HG03066 (cell line): ENCODE measurements at regions not wholly inside any gene's neighbourhood (a gene's known extent, or its start where the extent isn't known, plus 50 kb on each side); places are given as distances from the start of the nearest gene placed in this dataset.

Experiments
- ATAC-seq: cut with Tn5 transposase; IDR thresholded peaks from one replicate; pipeline ENCODE4 v1.9.1; 2021; ENCODE audit warnings: low read depth; ENCODE audit not compliant: unreplicated experiment

DNA sequence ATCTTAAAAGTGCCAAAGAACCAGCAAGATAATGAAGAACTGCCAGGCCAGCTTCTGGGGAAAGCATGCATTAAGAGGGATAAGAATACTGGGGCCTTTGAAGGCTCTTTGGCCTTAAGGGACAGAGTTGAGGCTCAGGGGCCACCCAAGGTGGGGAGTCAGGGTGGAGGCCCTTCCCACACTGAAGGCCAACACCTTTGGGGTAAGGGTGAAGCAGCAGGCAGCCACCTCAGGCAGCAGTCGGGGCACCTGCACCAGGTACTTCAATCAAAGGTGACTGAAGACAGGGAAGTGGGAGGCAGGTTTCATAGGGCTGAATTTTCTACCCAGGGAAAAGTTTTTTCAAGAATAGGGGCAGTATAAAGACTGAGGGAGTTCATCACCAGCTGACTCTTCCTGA lies 87.7 kb upstream of the KLF13 start:
- ATAC-seq: no peak

DNA sequence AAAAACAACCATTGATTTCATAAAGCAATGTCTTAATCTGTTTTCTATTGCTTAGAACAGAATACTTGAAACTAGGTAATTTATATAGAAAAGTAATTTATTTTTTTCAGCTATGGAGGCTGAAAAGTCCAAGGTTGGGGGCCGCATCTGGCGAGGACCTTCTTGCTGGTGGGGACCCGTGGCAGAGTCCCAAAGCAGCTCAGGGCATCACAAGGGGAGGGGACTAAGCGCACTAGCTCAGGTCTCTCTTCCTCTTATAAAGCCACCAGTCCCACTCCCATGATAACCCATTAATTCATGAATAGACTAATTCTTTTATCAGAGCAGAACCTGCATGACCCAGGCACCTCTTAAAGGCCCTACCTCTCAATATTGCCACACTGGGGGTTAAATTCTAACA lies 87.2 kb upstream of the KLF13 start:
- ATAC-seq: no peak

DNA sequence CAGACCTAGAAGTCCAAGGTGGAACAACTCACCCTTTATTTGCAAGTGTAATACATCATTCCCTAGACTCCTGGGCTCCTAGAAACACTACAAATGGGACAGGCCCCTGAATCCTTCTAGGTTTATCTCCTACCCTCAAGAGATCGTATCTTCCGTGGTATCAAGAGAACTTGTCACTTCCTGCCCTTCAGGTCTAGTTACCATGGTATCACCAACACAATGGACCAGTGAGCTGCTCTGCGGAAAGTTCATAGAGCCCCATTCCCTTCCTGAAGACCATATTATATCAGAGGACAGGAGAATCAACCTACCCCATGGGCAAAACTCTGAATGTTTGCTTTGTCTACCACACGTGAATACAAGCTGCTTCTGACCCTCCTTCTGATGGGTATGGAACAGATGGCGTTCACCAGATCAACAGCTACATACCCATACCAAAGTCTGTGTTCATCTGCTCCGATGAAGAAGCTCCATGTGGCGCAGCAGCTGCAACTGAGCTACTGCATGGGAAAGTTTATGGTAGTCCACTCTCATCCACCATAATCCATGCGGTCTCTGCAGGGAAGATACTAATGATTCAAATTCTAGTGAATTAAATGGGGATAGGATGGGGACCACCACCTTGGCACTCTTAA lies 84.6 kb upstream of the KLF13 start:
- no peak for ATAC-seq

DNA sequence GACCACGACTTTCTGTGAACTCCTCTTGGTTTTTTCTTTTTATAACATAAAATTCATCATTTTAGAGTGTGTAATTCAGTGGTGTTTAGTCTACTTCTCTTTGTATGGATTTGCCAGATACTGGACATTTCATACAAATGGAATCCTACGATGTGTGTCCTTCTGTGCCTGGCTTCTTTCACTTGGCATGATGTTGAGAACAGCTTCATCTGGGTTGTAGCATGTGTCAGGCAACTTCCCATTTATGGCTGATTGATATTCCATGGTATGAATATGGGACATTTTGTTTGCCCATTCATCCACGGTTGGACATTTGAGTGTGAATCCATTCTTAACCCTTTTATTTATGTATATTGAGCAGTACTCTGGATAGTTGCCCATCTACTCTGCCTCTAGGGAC lies 82.7 kb upstream of the KLF13 start:
- ATAC-seq: no peak

DNA sequence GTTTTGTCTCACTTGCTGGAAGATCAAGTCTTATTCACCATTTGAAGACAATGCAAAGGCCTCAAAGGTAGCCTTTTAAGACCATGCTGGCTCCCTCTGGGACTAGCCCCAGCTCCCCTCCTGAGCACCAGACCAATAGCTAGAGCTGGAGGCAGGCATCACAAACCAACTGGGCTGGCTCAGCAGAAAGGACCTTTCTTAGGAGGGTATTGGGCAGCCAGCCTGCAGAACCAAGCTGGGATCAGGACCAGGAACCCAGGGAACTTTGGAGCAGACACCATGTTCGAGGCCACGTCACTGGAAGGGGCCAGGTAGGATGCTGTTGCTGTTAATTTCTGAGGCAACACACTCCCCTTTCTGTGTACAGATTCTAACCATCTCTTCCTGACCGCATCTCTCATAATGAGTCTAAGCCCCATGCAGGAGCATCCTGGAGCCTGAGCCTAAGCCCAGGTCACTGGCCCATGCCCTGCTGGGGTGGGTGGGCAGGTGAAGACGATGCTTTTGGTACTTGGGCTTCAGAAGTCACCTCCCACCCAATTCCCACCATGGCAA lies 81.4 kb upstream of the KLF13 start:
- ATAC-seq: no peak

DNA sequence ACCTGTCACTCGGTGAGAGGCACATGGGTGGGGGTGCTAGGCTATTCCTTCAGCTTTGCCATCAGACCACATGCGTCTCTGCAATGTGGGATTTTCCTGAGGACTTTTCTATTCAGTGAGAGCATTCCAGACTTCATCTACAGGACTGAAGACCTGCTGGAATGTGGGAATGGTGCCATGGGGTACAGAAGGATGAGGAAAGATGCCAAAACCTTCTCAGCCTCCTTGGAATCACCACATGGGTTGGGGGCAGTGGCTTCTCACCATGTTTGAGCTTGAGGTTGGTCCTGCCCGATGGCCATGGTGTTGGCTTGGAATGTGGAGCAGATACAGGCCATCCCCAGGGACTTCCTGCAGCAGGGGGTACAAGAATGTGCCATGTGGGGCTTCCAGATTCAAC lies 80.9 kb upstream of the KLF13 start:
- ATAC-seq: no peak

DNA sequence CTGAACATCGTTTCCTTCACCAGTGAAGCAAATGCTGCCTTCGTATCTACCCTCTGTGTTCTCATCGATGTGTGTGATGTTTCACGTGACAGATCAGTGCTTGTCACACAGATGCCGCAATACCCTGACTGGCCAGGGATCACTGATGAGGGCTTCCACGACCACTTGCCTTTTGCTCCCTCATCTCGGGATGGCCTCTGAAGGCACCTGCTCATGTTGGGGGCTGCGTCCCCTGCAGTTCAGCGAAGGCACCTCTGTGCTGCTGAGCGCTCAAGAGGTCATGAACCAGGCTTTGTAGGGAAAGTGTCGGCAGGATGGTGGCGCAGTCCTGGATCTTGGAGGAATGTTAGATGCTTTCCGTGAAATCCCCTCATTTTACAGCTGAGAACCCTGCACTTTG lies 79.2 kb upstream of the KLF13 start:
- no peak for ATAC-seq

DNA sequence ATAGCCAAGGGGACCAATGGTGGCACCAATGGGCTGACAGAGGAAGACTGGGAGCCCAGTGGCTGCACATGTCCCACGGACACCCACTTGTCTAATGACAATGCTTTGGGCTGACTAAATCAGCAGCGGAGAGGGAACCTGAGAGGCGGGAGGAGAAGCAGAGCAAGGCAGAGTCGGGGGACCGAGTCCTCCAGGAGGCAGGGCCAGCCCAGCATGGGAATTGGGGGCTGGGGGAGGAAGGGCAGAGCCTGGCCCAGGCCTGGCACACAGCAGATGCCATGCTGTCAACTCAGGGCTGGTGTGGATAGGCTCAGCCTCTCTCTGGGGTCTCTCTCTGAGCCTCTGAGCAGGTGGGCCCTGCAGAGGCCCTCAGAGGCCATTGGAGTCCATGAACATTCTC lies 78.4 kb upstream of the KLF13 start:
- ATAC-seq: no peak

DNA sequence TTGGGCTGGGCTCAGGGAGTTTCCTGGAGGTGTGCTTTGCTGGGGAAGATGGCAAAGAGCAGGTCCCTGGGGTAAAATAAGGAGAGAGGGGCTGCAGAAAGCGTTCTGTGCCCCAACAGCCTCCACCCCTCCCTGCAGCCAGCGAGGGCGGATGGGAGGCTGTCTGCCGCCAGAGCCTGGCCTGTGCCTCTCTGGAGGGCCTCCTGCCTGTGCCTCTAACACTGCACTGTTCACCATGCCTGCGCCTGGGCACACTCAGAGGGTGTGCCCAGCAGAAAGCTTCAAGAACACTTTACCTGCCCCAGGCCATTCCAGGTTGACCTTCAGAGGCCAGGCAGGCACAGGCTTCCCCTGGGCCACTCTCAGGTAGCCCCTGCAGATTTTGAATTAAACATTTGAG lies 77.7 kb upstream of the KLF13 start:
- no peak for ATAC-seq

DNA sequence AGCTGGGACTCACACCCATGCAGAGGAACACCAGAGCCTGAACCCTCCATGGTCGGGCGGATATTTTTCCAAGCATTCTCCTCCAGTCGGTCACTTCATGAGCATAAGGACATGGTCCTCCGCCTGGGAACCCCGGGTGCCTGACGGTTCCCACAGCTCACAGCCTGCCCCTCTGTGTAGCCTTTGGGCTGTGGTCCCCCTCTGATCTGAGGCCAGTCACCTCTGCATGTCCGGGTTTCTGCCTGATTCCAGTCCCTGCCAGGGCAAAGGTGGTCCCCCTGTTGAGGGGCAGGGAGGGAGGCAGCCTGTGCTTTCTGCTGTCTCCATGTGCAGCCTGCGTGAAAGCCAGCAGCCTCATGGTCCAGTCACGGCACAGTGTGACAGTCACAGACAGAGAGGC lies 76.6 kb upstream of the KLF13 start:
- no peak for ATAC-seq

DNA sequence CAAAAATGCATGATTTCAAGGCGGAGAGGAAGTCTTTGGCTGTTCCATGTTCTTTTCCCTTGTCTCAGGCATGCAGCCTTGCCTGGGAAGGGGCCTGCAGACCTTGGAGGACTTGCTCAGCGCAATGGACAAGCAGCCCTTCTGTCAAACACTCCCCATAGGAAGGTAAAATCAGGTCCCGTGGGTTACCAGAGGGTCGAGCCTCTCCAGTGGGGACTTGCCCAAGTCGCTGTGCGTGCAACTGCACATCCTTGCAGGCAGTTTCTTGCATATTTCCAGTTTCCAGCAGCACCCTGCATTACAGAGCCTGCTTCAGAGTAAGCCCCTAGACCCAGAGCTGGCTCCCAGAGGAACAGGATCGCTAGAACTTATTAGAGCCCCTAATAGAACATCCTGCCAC lies 75.5 kb upstream of the KLF13 start:
- ATAC-seq: no peak

DNA sequence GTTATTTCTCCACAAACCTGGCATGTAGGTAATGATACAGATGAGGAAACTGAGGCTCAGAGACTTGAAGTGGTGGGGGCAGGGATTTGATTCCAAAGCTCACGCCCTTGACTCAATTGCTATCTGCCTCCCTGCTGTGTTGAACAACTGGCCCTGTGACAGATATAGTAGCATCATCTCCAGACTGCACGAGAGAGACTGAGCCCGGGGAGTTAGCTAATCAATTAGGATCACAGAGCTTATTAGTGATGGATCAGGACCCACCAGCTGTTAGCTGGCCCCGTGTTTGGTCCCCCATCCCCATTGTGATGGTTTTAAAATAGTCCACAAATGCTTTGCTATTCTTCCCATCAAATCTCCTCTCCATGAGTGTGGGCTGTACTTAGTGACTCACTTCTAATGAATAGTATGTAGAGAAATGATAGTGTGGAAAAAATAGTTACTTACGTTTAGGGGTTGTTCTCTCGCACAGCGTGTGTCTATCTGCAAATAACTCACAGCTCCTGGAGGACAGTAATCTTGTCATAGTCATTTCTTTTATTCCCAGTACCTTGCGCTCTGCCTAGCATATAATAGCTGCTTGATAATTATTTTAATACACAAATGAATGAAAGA lies 74.4 kb upstream of the KLF13 start:
- no peak for ATAC-seq

DNA sequence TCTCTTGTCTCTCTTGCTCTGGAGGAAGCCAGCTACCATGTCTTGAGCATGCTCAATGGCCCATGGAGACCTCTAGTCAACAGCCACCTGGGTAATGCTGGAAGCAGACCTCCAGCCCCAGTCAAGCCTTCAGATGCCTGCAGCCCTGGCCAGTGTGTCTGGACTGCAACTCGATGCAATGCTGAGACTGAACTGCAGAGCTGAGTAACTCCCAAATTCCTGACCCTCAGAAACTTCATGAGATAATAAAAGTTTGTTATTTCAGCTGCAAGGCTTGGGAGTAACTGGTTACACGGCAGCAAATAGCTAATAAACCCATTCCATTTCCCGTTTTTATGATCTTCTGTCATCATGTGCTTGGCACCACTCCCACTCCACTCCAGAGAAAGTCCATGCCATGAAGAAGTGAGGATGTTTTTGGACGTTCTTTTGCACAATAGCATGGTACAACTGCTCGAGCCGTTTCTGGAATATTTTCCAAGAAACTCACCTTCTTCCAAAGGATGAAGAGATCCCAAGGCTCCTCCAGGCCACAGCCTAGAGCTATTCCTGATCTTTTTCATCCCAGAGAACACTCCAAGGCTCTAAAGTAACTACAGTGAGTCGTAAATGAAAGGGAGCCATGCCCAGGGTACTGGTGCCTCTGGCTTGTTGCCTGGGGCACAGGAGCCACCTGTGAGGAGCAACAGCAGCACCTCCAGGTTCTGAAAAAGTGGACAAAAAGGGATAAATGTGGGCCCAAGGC lies 72.0 kb upstream of the KLF13 start:
- no peak for ATAC-seq

DNA sequence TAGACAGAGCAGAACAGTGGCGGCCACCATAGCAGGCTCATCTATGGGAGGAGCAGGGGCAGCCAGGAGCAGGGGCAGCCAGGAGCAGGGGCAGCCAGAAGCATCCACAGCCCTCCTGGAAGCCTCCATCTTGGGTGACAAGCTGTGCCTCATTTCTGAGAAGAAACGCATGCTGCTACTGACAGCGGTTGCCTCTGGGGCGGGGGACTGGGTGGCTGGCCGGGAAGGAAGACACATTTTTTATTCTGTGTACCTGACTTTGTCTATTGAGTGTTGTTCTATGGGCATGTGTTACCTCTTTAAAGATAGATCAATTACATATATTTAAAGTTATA lies 71.5 kb upstream of the KLF13 start:
- no peak for ATAC-seq

DNA sequence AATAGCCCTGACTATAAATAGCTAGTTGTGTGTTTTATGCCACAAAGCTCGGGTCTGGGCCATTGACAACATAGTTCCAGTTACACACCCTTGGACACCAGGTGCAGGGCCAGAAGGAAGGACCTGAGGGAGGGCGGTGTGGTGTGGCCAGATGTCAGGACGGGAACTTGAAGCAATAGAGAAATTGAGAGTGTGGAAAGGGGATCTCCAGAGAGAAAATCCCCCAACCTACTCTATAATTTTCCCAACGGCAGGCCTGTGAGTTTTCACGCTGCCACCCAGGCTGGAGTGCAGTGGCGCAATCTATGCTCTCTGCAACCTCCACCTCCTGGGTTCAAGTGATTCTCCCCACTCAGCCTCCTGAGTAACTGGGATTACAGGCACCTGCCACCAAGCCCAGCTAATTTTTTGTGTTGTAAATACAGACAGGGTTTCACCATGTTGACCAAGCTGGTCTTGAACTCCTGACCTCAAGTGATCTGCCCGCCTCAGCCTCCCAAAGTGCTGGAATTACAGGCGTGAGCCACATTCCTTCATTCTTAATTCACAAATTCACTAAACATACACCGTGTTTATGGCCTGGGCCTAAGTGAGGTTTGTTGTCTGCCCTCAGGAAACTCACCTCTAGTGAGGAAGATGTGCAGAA lies 70.8 kb upstream of the KLF13 start:
- peak; percentile 57 for ATAC-seq

DNA sequence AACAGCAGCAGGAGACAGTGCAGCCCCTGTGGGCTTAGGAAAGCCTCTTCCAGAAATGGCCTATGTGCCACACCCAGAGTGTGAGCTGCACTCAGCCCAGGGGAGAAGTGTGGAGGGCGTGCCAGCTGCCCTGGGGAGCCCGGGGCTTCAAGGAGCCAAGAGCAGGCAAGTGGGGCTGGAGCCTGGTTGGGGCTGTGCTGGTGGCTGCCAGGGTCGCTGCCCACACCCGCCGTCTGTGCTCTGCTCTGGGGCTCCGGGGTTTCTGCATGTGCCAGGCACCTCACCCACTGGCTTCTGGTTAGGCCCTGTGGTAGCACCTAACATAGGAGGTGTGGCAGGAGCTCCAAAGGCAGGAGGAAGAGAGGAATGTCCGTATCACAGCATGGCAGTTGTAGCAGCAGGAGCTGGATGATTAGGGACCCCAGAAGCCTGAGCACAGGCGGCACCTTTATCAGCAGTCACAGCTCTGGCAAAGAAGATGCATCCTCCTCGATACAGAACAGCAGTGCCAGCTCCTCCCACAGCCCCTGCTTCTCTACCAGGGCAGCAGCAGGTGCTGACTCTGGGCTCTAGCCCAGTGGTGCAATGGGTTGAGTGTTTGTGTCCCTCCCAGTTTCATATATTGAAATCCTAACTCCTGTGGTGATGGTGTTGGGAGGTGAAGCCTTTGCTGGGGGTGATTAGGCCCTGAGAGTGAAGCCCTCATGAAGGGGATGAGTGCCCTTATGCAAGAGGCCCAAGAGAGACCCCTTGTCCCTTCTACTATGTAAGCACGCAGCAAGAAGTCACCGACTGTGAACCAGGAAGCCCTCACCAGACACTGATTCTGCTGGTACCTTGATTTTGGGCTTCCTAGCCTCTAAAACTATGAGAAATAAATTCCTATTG lies 70.0 kb upstream of the KLF13 start:
- ATAC-seq: no peak

DNA sequence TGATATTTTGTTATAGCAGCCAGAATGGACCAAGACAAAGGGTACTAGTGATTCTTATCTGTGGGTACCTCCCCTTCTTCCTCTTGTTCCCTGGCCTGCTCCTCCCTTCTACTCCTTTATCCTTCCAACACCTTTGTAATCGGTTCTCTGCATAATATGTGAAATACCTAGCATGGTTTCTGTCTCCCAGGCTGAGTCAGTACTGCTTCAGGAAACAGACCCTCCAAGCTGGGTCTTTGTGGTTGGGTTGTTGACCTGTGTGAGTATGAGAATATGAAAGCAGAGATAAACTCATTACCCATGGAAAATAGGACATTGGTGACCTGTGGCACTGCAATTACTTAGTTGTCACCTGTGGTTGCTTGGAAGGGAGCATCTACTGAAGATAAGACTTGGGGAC lies 69.3 kb upstream of the KLF13 start:
- no peak for ATAC-seq

DNA sequence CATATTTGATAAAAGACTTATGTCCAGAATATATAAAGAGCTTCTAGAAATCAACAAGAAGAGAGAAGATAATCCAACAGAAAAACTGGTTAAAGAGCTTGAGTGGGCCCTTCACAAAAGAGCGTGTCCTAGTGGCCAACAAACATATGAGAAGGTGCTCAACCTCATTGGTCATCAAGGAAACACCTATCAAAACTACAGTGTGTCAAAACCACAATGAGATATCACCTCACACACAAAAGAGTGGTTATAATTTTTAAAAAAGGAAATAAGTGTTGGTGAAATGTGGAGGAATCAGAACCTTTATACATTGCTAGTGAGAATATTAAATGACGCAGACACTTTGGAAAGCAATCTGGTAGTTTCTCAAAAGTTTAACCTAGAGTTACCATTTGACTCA lies 68.4 kb upstream of the KLF13 start:
- no peak for ATAC-seq

DNA sequence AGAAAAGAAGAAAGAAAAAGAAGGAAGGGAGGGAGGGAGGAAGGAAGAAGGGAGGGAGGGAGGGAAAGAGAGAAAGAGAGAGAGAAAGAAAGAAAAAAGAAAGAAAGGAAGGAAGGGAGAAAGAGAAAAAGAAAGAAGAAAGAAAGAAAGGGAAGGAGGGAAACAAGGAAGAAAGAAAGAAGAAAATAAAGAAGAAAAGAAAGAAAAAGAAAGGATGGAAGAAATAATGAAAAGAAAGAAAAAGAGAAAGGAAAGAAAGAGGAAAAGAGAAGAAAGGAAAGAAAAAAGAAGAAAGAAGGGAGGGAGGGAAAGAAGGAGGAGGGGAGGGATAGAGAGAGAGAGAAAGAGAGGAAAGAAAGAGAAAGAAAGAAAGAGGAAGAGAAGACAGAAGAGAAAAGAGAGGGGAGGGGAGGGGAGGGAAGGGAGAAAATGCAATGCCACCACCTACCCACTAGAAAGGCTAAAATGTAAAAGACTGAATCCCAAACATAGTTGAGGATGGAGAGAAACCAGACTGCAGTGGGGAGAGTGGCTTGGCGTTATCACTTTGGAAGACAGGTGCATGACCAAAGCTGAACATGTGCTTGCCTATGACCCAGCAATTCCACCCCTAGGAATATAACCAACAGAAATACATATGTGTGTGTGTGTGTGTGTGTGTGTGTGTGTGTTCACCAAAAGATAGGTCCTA lies 66.9 kb upstream of the KLF13 start:
- no peak for ATAC-seq

DNA sequence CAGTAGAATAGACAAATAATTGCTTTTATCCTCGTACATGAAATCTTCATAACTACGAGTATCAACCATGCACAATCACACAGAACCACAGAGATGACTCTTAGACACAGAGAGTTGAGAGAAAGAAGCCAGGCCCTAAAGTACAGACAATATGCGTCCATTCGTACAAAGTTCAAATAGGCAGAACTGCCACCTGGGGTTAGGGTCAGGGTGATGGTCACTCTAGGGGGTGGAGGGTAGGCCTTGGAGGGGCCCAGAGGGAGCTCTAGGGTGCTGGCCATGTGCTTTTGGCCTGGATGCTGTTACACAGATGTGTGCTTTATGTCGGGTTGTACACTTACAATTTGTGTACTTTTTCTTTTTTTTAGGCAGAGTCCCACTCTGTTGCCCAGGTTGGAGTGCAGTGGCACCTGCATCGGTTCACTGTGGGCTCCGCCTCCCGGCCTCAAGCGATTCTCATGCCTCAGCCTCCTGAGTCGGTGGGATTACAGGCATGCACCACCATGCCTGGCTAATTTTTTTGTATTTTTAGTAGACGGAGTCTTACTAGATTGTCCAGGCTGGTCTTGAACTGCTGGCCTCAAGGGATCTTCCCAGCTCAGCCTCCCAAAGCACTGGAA lies 65.9 kb upstream of the KLF13 start:
- ATAC-seq: no peak
